ENCODE measurements at regions not wholly inside any gene's neighbourhood (a gene's known extent, or its start where the extent isn't known, plus 50 kb on each side); places are given as distances from the start of the nearest gene placed in this dataset.
"Not testable (repeated sequence)": the region's sequence is repeated elsewhere in the genome, so short reads cannot be mapped to it uniquely, and the experiment has no call there.

- not testable (repeated sequence) for DNase-seq (ENCODE audit: low read depth)
Measured at GRCh38 chr7:56697058-56697457, 435.2 kb downstream of the ZNF479 start.

DNA sequence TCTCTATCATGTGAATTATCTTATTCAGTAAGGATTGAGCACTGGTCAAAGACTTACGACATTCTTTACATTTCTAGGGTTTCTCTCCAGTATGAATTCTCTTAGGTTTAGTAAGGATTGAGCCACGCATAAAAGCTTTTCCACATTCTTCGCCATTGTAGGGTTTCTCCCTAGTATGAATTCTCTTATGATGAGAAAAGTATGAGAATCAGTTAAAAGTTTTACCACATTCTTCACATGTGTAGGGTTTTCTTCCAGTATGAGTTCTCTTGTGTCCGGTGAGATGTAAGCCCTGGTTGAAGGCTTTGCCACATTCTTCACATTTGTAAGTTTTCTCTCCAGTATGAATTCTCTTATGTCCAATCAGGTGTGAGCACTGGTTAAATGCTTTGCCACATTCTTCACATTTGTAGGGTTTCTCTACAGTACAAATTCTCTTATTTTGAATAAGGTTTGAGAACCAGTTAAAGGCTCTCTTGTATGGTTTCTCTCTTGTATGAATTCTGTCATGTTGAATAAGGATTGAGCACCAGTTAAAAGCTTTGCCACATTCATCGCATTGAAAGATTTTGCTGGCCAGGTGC, 445.9 kb downstream of the ZNF479 start:
- DNase-seq (ENCODE audit: low read depth), result no peak

GRCh38 chr7:56639173-56639746, 493.0 kb downstream of the ZNF479 start:
- DNase-seq (ENCODE audit: low read depth), result no peak

DNA sequence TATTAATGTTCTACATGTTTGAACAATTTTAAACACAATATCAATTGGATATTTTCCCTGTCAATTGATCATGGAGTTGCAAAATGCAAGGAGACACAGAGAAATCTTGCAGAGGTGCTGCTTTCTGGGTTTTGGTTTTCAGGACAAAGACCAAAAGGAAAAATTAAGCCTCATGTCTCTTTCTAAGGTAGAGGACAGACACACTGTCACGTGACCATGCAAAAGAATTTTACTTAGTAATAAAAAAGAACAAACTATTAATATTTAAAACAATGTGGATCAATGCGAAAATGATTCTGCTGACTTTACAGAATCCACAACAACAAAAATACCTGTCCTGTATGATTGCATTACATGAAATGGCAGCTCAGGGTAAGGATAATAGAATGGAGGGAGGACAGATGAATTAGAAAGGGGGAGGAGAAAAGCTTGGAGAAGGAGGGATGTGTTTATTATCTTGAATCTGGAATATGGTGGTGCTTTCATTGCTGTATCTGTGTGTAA, 493.7 kb upstream of the NUPR2 start:
- DNase-seq (ENCODE audit: low read depth), result no peak

- DNase-seq (ENCODE audit: low read depth), result no peak
Measured at GRCh38 chr7:56605146-56605545, 488.9 kb upstream of the NUPR2 start.

DNA sequence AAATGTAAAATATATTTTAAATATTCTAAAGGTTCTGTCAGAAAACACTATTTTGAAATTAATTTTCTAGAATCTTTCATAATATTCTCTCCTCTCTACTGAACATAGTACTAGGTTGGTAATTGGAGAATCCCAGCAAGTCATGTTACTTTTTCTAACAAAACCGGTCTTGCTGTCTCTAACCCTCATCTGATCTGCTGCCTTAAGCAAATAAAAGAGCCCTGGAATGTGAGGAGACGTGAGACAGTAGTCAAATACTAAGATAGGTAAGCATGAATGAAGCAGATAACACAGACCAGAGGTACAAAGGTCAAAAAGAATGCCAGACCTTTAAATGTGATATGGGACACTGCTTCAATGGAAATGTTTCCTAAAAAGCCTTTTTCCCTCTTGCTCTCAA, 462.4 kb upstream of the NUPR2 start:
- no peak for DNase-seq (ENCODE audit: low read depth)

GRCh38 chr7:56570968-56571367, 454.8 kb upstream of the NUPR2 start:
- no peak for DNase-seq (ENCODE audit: low read depth)

GRCh38 chr7:56538541-56539429, 422.6 kb upstream of the NUPR2 start:
- no peak for DNase-seq (ENCODE audit: low read depth)

DNA sequence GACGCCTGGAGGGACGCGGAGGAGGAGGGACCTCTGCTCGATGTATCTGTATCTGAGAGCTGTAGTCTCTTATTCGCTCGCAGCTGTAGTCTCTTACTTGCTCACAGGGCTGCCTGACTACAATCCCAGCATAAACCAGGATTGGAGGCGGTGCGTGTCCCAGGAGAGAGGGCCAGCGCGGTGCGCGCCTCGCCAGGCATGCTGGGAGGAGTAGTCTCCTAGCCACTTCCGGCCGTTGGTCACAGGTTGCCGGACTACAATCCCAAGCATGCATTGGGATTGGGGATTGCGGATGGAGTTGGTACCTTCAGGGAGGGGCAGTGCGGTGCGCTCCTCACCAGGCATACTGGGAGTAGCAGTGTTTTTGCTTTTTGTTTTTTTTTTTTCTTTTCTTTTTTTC, 421.7 kb upstream of the NUPR2 start:
- DNase-seq (ENCODE audit: low read depth), result no peak

DNA sequence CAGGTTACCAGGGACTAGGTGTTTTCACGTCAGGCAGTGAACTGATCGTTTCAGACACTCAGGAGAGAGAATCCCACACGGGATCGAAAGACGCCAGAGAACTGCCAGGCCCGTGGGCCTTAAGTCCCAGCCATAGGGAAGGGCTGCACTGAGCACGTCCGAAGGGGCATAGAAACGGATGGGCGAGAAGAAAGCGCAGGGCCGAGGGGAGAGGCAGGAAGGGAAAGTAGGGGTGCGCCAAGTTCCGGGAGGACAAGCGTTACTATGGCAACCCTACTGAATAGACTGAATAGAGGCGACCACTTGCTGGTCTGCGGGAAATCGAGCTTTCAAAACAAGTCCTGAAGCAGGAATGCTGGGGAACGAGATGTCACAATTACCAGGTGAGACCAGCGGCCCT, 421.3 kb upstream of the NUPR2 start:
- DNase-seq (ENCODE audit: low read depth), result no peak

- DNase-seq (ENCODE audit: low read depth), result no peak
Measured at GRCh38 chr7:56495165-56495564, 378.9 kb upstream of the NUPR2 start.

GRCh38 chr7:56493704-56494450, 377.7 kb upstream of the NUPR2 start:
- no peak for DNase-seq (ENCODE audit: low read depth)

DNA sequence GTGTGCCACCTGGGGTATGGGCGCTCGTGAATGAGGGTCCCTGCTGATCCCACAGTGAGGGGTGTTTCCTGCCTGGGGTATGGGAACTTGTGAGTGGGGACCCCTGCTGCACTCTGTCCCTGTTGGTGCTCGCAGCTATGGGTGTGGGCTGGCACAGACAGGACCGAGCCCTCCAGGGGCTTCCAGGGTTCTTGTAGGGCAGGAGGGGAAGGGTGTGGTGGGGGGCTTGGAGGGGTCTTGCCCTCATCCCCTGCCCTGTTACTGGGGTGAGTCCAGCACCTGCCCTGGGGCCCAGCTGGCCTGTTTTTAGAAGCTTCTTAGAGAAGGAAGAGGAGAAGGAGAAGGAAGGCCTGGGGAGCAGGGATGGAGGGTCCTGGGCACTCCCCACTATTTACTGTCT, 377.0 kb upstream of the NUPR2 start:
- DNase-seq (ENCODE audit: low read depth), result no peak

GRCh38 chr7:56491636-56492425, 375.6 kb upstream of the NUPR2 start:
- DNase-seq (ENCODE audit: low read depth), result no peak

DNA sequence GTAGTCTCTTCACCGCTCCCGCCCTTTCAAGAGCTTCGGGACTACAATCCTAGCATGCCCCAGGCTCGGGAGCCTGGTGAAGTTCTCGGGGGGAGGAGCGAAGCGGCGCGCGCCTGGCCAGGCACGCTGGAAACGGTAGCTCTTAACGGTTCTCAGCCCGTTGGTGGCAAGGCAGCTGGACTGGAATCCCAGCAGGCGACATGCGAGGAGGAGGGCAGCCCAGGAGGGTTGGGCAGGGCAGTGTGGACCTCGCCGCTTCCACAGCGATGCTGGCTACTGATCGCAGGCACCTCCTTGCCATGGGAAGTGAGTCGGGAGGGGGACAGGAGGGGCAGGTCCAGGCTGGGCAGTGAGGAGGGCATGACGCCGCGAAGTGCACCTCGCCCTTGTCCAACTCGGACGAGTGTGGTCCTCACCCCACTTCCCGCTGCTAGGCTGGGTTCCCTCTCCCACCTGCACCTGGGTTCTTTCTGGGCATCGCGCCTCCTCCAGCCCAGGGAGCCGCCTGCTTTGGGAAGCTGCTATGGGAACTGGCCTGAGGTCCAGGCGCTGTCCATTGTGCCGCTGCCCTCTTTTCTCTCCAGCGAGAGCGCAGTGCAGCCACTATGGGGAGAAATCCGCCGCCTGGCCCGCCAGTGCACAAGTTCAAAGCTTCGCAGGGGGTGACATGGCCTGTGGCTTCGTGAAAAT, 367.8 kb upstream of the NUPR2 start:
- DNase-seq (ENCODE audit: low read depth), result no peak

DNA sequence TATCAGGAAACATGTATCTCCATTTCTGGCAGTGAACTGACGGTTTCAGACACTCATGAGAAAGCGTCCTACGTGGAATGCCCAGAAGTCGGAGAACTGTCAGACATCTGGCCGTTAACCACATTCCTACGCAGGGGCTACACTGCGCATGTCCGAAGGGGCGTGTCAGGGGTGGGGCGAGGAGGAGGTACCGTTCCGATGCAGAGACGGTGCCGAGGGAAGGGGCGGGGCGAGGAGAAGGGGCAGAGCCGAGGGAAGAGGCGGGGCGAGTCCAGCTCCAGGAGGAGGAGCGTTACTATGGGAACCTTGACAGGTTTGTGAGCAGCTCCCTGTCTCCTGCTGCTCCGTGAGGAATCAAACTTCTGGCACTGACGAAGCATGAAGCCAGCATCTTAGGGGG, 366.9 kb upstream of the NUPR2 start:
- DNase-seq (ENCODE audit: low read depth), result no peak

GRCh38 chr7:56479748-56480147, 363.5 kb upstream of the NUPR2 start:
- no peak for DNase-seq (ENCODE audit: low read depth)

DNA sequence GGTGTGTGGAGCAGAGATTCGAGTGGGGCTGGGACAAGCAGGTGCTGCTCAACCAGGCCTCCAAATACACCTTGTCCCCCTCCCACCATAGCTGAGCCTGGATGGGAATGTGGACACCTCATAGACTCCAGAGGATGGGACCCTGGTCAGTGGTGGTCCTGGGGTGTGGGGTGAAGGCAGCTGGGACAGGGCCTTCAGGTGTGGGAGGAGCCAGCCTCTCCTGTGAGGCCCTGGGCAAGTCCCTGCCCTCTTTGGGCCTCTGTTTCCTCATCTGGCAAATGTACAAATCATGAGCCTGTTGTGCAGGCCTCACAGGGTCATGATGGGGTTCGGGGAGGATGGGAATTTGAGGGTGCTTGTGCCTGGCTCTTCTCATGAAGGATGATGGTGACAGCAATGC, 362.9 kb upstream of the NUPR2 start:
- DNase-seq (ENCODE audit: low read depth), result no peak

DNA sequence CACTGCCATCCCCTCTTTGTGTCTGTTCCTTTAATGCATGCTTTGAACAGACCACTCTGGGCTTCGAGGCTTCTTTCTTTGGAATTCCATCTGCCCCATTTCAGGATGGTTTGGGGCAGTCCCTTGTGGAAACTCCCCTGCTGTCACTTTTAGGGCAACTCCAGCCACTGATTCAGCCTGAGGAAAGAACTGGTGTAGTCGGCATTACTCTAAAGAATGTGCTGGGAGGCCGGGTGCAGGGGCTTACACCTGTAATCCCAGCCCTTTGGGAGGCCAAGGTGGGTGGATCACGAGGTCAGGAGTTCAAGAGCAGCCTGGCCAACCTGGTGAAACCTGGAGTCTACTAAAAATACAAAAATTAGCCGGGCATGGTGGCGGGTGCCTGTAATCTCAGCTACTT, 358.1 kb upstream of the NUPR2 start:
- no peak for DNase-seq (ENCODE audit: low read depth)

GRCh38 chr7:56471811-56472210, 355.6 kb upstream of the NUPR2 start:
- DNase-seq (ENCODE audit: low read depth), result no peak
